ENCODE measurements at regions not wholly inside any gene's neighbourhood (a gene's known extent, or its start where the extent isn't known, plus 50 kb on each side); places are given as distances from the start of the nearest gene placed in this dataset.

DNA sequence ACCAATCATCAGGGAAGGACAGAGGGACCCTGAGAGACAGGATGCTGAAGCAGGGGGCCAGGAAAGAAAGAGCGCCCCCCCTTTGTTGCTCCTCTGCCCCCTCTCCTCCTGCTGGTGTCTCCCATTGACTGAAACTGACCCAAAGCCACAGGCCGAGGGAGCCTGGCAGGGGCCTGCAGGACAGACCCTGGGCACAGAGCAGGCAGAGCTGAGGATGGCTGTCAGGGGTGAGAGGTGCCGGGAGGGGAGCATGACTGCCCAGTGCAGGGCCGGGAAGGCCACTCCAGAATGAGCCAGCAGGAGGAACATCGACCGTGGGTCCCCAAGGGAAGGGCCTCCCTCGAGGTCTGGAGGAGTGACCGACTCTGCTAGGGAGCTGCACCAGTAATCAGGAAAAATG is 427.8 kb downstream of the PREX1 start (continued):
- TF ChIP-seq RBAK (CRISPR knock-in tag; IDR thresholded peaks at IDR 0.05) (no peak), MED8 (CRISPR knock-in tag; IDR thresholded peaks at IDR 0.05; ENCODE audit: insufficient replicate concordance) (peak; percentile 17), MIER2 (CRISPR knock-in tag; IDR thresholded peaks at IDR 0.05) (no peak), RARA (CRISPR knock-in tag; IDR thresholded peaks at IDR 0.05) (no peak), PTBP1 (IDR thresholded peaks at IDR 0.05; ENCODE audit: low read depth, low read length, poor library complexity, severe bottlenecking) (no peak), AGO2 (optimal IDR thresholded peaks at IDR 0.05; ENCODE audit: low read depth, low read length) (peak; percentile 18), ZKSCAN1 (IDR thresholded peaks at IDR 0.05; ENCODE audit: low read length) (no peak), SIX4 (CRISPR knock-in tag; IDR thresholded peaks at IDR 0.05) (no peak), CREM (IDR thresholded peaks at IDR 0.05) (no peak), CREM (CRISPR knock-in tag; IDR thresholded peaks at IDR 0.05) (no peak), ZNF556 (CRISPR knock-in tag; IDR thresholded peaks at IDR 0.05; ENCODE audit: borderline replicate concordance) (no peak), ZNF24 (IDR thresholded peaks at IDR 0.05) (no peak), NCOA1 (CRISPR knock-in tag; IDR thresholded peaks at IDR 0.05) (no peak), ZNF234 (CRISPR knock-in tag; conservative IDR thresholded peaks at IDR 0.05) (no peak), GATAD1 (CRISPR knock-in tag; IDR thresholded peaks at IDR 0.05) (no peak), ZIK1 (CRISPR knock-in tag; IDR thresholded peaks at IDR 0.05; ENCODE audit: borderline replicate concordance, low read depth) (no peak), BCL6 (CRISPR knock-in tag; IDR thresholded peaks at IDR 0.05) (no peak), ZNF441 (CRISPR knock-in tag; IDR thresholded peaks at IDR 0.05; ENCODE audit: borderline replicate concordance) (no peak), ZNF230 (CRISPR knock-in tag; IDR thresholded peaks at IDR 0.05) (0 out of 2 replicates have a peak, but pooled peaks have one; percentile 37), ZNF446 (CRISPR knock-in tag; IDR thresholded peaks at IDR 0.05) (0 out of 2 replicates have a peak, but pooled peaks have one; percentile 6), ETV5 (CRISPR knock-in tag; IDR thresholded peaks at IDR 0.05; ENCODE audit: borderline replicate concordance) (no peak), FOSL2 (CRISPR knock-in tag; IDR thresholded peaks at IDR 0.05) (no peak), ZNF768 (CRISPR knock-in tag; IDR thresholded peaks at IDR 0.05) (peak; percentile 9; the same call in 1 of the 2 replicates)
- TF ChIP-seq, protein P1, sequence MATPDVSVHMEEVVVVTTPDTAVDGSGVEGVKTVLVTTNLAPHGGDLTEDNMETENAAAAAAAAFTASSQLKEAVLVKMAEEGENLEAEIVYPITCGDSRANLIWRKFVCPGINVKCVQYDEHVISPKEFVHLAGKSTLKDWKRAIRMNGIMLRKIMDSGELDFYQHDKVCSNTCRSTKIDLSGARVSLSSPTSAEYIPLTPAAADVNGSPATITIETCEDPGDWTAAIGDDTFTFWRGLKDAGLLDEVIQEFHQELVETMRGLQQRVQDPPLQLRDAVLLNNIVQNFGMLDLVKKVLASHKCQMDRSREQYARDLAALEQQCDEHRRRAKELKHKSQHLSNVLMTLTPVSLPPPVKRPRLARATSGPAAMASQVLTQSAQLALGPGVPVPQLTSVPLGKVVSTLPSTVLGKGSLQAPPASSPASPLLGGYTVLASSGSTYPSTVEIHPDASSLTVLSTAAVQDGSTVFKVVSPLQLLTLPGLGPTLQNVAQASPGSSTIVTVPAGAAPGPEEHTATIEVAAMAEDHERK (CRISPR knock-in tag; IDR thresholded peaks at IDR 0.05; ENCODE audit: low read depth) = no peak
- TF ChIP-seq, protein P2, sequence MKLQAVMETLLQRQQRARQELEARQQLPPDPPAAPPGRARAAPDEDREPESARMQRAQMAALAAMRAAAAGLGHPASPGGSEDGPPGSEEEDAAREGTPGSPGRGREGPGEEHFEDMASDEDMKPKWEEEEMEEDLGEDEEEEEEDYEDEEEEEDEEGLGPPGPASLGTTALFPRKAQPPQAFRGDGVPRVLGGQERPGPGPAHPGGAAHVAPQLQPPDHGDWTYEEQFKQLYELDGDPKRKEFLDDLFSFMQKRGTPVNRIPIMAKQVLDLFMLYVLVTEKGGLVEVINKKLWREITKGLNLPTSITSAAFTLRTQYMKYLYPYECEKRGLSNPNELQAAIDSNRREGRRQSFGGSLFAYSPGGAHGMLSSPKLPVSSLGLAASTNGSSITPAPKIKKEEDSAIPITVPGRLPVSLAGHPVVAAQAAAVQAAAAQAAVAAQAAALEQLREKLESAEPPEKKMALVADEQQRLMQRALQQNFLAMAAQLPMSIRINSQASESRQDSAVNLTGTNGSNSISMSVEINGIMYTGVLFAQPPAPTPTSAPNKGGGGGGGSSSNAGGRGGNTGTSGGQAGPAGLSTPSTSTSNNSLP (IDR thresholded peaks at IDR 0.05; ENCODE audit: low read depth, low read length) = no peak
- TF ChIP-seq, protein P3, sequence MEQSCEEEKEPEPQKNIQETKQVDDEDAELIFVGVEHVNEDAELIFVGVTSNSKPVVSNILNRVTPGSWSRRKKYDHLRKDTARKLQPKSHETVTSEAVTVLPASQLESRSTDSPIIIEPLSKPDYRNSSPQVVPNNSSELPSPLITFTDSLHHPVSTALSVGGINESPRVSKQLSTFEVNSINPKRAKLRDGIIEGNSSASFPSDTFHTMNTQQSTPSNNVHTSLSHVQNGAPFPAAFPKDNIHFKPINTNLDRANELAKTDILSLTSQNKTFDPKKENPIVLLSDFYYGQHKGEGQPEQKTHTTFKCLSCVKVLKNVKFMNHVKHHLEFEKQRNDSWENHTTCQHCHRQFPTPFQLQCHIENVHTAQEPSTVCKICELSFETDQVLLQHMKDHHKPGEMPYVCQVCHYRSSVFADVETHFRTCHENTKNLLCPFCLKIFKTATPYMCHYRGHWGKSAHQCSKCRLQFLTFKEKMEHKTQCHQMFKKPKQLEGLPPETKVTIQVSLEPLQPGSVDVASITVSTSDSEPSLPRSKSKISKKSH (CRISPR knock-in tag; IDR thresholded peaks at IDR 0.05; ENCODE audit: borderline replicate concordance) = no peak
- TF ChIP-seq, protein P4, sequence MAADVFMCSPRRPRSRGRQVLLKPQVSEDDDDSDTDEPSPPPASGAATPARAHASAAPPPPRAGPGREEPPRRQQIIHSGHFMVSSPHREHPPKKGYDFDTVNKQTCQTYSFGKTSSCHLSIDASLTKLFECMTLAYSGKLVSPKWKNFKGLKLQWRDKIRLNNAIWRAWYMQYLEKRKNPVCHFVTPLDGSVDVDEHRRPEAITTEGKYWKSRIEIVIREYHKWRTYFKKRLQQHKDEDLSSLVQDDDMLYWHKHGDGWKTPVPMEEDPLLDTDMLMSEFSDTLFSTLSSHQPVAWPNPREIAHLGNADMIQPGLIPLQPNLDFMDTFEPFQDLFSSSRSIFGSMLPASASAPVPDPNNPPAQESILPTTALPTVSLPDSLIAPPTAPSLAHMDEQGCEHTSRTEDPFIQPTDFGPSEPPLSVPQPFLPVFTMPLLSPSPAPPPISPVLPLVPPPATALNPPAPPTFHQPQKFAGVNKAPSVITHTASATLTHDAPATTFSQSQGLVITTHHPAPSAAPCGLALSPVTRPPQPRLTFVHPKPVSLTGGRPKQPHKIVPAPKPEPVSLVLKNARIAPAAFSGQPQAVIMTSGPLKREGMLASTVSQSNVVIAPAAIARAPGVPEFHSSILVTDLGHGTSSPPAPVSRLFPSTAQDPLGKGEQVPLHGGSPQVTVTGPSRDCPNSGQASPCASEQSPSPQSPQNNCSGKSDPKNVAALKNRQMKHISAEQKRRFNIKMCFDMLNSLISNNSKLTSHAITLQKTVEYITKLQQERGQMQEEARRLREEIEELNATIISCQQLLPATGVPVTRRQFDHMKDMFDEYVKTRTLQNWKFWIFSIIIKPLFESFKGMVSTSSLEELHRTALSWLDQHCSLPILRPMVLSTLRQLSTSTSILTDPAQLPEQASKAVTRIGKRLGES (CRISPR knock-in tag; IDR thresholded peaks at IDR 0.05; ENCODE audit: borderline replicate concordance) = no peak
